Ovary (tissue), 7 donors: ENCODE measurements at regions not wholly inside any gene's neighbourhood (a gene's known extent, or its start where the extent isn't known, plus 50 kb on each side); places are given as distances from the start of the nearest gene placed in this dataset.
"Not testable (repeated sequence)": the region's sequence is repeated elsewhere in the genome, so short reads cannot be mapped to it uniquely, and the experiment has no call there.

ENCODE experiments used
- DNase-seq, 5 donors: peaks; one replicate each; pipeline ENCODE4 v3.0.0-alpha.2; 2019 to 2020
- H3K27ac ChIP-seq, 2 donors: fragments of 200-600 bp; one replicate each; pipeline versions ENCODE4 v1.5.1 to v1.8.0; 2019 to 2022
- H3K27me3 ChIP-seq: fragments of 200-600 bp; one replicate; pipeline ENCODE4 v1.8.0; 2022
- H3K36me3 ChIP-seq: fragments of 200-600 bp; sonication (generic); one replicate; pipeline ENCODE4 v1.5.1; 2019
- H3K4me1 ChIP-seq: one replicate; pipeline ENCODE4 v1.8.1; 2013; ENCODE audit warnings: mild to moderate bottlenecking, moderate library complexity; ENCODE audit not compliant: insufficient read depth
- H3K4me3 ChIP-seq: fragments of 200-600 bp; sonication (generic); one replicate; pipeline ENCODE4 v1.5.1; 2017
- H3K9me3 ChIP-seq, 2 donors: fragments of 200-600 bp in 1 of 2; sonication (generic) in 1 of 2; one replicate each; pipeline versions ENCODE4 v1.5.1 to v1.8.1; 2013 to 2019; ENCODE audit warnings: mild to moderate bottlenecking in 1 of 2, moderate library complexity in 1 of 2
- EP300 ChIP-seq: sonication (generic); formaldehyde crosslinking; IDR thresholded peaks from one replicate; pipeline ENCODE4 v1.6.1; 2017; ENCODE audit warnings: antibody characterized with exemption
- POLR2A ChIP-seq: fragments of 450-650 bp; IDR thresholded peaks from one replicate; pipeline ENCODE4 v1.6.1; 2017; ENCODE audit warnings: antibody characterized with exemption, mild to moderate bottlenecking, moderate library complexity
- WGBS, 3 donors: extraction: QIAGEN DNeasy Blood & Tissue Kit in 1 of 3; methylation state at CpG; one replicate each; pipeline versions ENCODE4 v1.1.5 to v1.1.7; 2013 to 2017; 5-methylcytosine and 5-hydroxymethylcytosine counted together
- intact Hi-C, 4 donors: fragments of 100-400 bp; cut with DNase I; formaldehyde crosslinking; loops; one replicate each; pipeline versions ENCODE4 v1.11.0 to v1.15.1; 2022 to 2023
- TF ChIP-seq, protein P1 (sequence below), 3 donors: fragments of 450-650 bp in 2 of 3; fragments of 200-600 bp in 1 of 3; IDR thresholded peaks; one replicate each; pipeline versions ENCODE4 v1.5.1 to v1.8.0; 2016 to 2022; ENCODE audit warnings: antibody characterized with exemption in 3 of 3, mild to moderate bottlenecking in 1 of 3
- donor health status: DM: no; HTN: no; CAD: no; lungs with moderate emphysema.
- donor health status: DM: no; HTN: no; CAD: no.
- donor health status: Bipolar disorder and iron deficiency.
- donor health status: DM: no; HTN: no; CAD: no.
- donor health status: DM: yes; HTN: yes; CAD: no.

DNA sequence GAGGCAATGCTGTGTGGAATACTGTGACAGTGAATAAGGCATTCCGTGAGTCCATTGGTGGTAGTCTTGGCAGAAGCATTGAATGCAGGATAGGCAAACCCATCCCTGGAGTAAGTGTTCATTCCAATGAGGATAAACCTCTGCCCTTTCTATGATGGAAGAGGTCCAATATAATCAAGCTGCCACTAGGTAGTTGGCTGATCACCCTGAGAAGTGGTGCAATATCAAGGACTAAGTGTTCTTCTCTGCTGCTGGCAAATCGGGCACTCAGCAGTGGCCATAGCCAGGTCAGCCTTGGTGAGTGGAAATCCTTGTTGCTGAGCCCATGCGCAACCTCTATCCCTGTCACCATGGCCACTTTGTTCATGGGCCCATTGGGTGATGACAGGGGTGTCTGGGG, 70.1 kb downstream of the FBXO4 start:
- H3K27me3 ChIP-seq, result no peaks in the 10 kb centered on the region
- no peaks in the 10 kb centered on the region for H3K36me3 ChIP-seq
- WGBS, 3 donors, result 89 to 99% (median 91%) methylated on average over 3 of the region's 3 CpGs
- no peak overlapping the region for H3K4me3 ChIP-seq
- intact Hi-C loops, result no loop called here
- H3K9me3 ChIP-seq, result peaks cover 0 to 3% of the 10 kb centered on the region in 2 donors
- no peaks in the 10 kb centered on the region for H3K4me1 ChIP-seq
- TF ChIP-seq POLR2A (no peak), EP300 (no peak)
- TF ChIP-seq, protein P1, sequence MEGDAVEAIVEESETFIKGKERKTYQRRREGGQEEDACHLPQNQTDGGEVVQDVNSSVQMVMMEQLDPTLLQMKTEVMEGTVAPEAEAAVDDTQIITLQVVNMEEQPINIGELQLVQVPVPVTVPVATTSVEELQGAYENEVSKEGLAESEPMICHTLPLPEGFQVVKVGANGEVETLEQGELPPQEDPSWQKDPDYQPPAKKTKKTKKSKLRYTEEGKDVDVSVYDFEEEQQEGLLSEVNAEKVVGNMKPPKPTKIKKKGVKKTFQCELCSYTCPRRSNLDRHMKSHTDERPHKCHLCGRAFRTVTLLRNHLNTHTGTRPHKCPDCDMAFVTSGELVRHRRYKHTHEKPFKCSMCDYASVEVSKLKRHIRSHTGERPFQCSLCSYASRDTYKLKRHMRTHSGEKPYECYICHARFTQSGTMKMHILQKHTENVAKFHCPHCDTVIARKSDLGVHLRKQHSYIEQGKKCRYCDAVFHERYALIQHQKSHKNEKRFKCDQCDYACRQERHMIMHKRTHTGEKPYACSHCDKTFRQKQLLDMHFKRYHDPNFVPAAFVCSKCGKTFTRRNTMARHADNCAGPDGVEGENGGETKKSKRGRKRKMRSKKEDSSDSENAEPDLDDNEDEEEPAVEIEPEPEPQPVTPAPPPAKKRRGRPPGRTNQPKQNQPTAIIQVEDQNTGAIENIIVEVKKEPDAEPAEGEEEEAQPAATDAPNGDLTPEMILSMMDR (IDR thresholded peaks at IDR 0.05), result no peak
- H3K27ac ChIP-seq, result no peak overlapping the region
- DNase-seq, result no peak

DNA sequence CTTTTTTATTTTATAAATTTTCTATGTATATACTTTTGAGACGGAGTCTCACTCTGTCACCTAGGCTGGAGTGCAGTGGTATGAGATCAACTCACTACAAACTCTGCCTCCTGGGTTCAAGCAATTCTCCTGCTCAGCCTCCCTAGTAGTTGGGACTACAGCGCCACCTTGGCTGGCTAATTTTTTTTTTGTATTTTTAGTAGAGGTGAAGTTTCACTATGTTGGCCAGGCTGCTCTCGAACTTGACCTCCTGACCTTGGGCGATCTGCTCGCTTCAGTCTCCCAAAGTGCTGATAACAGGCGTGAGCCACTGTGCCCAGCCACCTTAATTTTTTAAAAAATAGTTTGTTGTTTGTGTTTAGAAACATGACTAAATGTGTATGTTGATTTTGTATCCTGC, 76.6 kb downstream of the FBXO4 start:
- Histone ChIP-seq H3K36me3 (no peaks in the 10 kb centered on the region), H3K4me1 (no peaks in the 10 kb centered on the region), H3K27me3 (no peaks in the 10 kb centered on the region), H3K4me3 (no peak overlapping the region), H3K9me3 (peaks cover 0 to 3% of the 10 kb centered on the region in 2 donors), H3K27ac (no peak overlapping the region)
- intact Hi-C loops, result loop anchor here in 2 of 4 donors (5.0 to 10.0 kb wide), 2 partner anchors 763 to 766 kb away; no protein-coding TSS in a partner anchor
- 81 to 87% (median 82%) methylated on average over 6 of the region's 6 CpGs for WGBS, 3 donors
- DNase-seq, result no peak
- TF ChIP-seq POLR2A, result no peak
- no peak for TF ChIP-seq EP300
- TF ChIP-seq, protein P1 (IDR thresholded peaks at IDR 0.05), result no peak

DNA sequence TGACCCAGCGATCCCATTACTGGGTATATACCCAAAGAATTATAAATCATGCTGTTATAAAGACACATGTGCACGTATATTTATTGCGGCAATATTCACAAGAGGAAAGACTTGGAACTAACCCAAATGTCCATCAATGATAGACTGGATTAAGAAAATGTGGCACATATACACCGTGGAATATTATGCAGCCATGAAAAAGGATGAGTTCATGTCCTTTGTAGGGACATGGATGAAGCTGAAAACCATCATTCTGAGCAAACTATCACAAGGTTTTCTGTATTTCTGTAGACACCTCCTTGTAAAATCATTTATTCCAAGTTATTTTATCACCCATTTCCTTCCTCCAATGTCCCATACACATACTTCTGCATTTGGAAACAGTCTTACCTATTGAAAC, 78.8 kb downstream of the FBXO4 start:
- H3K27me3 ChIP-seq, H3K9me3 ChIP-seq, H3K36me3 ChIP-seq, DNase-seq, H3K27ac ChIP-seq, H3K4me3 ChIP-seq, H3K4me1 ChIP-seq: not testable (repeated sequence)
- WGBS, 3 donors, result 88 to 96% (median 93%) methylated on average over 4 of the region's 4 CpGs
- intact Hi-C loops, result loop anchor here in 2 of 4 donors (5.0 to 10.0 kb wide), 2 partner anchors 761 to 763 kb away; no protein-coding TSS in a partner anchor

DNA sequence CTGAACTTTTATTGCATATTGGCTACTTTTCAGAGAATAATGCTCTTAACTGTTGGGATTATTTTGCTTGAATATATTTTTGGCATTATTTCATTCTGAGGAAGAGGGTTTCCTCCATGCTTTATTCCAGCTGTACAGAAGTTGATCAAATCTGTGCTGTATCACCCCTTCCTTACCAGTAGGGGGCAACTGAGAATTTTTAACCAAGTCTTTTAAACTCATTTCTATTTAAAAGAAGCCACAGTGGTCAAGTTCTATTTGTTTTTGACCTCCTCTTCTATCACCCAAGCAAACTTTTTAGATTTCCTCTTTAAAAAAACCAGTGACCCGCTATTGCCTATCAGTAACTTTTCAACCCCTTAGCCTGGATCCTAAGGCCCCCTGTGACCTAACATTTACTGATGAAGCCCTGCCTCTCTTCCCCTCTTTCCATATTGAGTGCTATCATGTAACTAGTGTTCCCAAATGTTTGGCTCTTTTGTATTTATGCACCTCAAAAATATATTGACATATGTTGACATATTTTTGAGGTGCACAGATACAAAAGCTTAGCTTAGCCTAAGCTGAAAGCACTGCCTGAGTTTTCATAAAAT, 80.6 kb downstream of the FBXO4 start:
- Histone ChIP-seq H3K36me3 (no peaks in the 10 kb centered on the region), H3K9me3 (no peaks in the 10 kb centered on the region), H3K4me1 (no peaks in the 10 kb centered on the region), H3K4me3 (no peak overlapping the region), H3K27ac (no peak overlapping the region), H3K27me3 (no peaks in the 10 kb centered on the region)
- WGBS, 3 donors, result 19 to 40% (median 31%) methylated on average over 1 of the region's 1 CpG
- intact Hi-C loops, result loop anchor here in 1 of 4 donors (10.0 kb wide), 1 partner anchor 759 kb away; no protein-coding TSS in a partner anchor
- TF ChIP-seq, protein P1 (IDR thresholded peaks at IDR 0.05), result peak in 1 of 3 donors; percentile 33
- no peak for TF ChIP-seq POLR2A
- DNase-seq, result no peak

DNA sequence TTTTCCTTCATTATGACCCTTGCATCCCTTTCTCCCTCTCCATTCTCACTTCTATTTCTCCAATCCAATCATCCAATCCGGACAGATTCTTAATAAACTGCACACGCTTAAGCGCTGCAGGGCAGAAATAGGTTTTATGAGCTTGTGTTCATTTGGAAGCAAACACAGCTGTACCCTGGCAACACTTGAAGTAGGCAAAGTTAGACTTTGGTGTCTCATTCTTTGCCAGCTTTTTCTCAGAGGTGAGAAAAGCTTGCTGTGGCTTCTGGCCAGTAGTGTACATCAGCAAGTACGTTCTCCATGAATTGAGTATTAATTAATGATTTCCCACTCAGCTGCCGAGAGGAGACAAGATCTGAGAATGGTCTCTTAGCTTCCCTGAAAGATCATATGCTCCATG, 88.5 kb downstream of the FBXO4 start:
- H3K4me3 ChIP-seq, result no peak overlapping the region
- intact Hi-C loops, result no loop called here
- DNase-seq, result no peak
- no peaks in the 10 kb centered on the region for H3K27me3 ChIP-seq
- H3K4me1 ChIP-seq, result no peaks in the 10 kb centered on the region
- no peak for TF ChIP-seq EP300
- TF ChIP-seq POLR2A, result no peak
- H3K27ac ChIP-seq, result no peak overlapping the region
- H3K9me3 ChIP-seq, result no peaks in the 10 kb centered on the region
- 80 to 85% (median 84%) methylated on average over 5 of the region's 5 CpGs for WGBS, 3 donors
- no peaks in the 10 kb centered on the region for H3K36me3 ChIP-seq
